GM13976 (cell line): ENCODE measurements at regions not wholly inside any gene's neighbourhood (a gene's known extent, or its start where the extent isn't known, plus 50 kb on each side); places are given as distances from the start of the nearest gene placed in this dataset.
"Not testable (repeated sequence)": the region's sequence is repeated elsewhere in the genome, so short reads cannot be mapped to it uniquely, and the experiment has no call there.

Experiments
- DNase-seq: peaks from one replicate; pipeline ENCODE4 v3.0.0; 2012; ENCODE audit warnings: low spot score
- in situ Hi-C: fragments of 300-500 bp; cut with MboI; formaldehyde crosslinking; loops from one replicate; pipeline ENCODE4 v1.12.0; 2022; ENCODE audit warnings: low sequenced_read_pairs, mixed read lengths, inconsistent platforms; ENCODE audit not compliant: unreplicated experiment
- TF ChIP-seq, protein P1 (sequence below): IDR thresholded peaks from 2 replicates; pipeline ENCODE4 v1.5.1; 2012; ENCODE audit warnings: borderline replicate concordance, mild to moderate bottlenecking; ENCODE audit not compliant: insufficient read depth; ENCODE audit errors: extremely low read depth, missing control alignments, control extremely low read depth

DNA sequence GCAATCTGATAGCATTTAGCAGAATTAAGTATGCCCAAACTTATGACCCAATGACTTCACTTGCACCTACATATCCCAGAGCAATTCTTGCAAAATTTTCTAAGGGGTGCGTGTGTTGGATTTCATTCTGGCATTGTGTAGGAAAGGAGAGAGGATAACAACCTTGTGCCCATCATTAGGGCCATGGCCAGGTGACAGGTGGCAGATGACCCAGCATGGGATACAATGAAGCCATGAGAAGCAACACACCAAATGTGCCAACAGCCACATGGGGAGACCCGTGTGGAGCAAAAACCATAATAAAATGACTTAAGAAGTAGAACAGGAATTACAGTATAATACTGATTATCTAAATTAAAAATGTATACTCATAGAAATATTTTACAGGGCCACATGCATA is 166.9 kb upstream of the EPB41L3 start:
- no peak for DNase-seq
- in situ Hi-C loops = no loop called here
- TF ChIP-seq, protein P1, sequence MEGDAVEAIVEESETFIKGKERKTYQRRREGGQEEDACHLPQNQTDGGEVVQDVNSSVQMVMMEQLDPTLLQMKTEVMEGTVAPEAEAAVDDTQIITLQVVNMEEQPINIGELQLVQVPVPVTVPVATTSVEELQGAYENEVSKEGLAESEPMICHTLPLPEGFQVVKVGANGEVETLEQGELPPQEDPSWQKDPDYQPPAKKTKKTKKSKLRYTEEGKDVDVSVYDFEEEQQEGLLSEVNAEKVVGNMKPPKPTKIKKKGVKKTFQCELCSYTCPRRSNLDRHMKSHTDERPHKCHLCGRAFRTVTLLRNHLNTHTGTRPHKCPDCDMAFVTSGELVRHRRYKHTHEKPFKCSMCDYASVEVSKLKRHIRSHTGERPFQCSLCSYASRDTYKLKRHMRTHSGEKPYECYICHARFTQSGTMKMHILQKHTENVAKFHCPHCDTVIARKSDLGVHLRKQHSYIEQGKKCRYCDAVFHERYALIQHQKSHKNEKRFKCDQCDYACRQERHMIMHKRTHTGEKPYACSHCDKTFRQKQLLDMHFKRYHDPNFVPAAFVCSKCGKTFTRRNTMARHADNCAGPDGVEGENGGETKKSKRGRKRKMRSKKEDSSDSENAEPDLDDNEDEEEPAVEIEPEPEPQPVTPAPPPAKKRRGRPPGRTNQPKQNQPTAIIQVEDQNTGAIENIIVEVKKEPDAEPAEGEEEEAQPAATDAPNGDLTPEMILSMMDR = no peak

DNA sequence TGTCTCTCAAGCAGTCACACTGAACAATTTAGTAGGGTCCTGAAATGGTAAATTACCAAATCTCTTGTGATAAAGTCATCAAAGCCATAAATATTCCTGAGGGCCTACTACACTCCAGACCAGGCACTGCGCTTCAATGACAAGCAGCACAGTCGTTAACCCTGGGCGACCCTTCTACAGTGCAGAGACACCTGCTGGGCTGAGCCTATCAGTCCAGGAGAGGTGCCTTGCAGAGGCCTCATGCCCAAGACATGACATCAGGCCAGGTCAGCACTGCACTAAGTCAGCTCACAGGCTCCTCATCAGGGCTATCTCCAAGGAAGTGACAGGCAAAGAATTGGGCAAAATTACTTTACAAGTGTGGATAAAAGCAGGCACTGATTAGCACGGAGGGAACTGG is 166.4 kb upstream of the EPB41L3 start:
- DNase-seq = no peak
- TF ChIP-seq, protein P1 = no peak
- in situ Hi-C loops = no loop called here

DNA sequence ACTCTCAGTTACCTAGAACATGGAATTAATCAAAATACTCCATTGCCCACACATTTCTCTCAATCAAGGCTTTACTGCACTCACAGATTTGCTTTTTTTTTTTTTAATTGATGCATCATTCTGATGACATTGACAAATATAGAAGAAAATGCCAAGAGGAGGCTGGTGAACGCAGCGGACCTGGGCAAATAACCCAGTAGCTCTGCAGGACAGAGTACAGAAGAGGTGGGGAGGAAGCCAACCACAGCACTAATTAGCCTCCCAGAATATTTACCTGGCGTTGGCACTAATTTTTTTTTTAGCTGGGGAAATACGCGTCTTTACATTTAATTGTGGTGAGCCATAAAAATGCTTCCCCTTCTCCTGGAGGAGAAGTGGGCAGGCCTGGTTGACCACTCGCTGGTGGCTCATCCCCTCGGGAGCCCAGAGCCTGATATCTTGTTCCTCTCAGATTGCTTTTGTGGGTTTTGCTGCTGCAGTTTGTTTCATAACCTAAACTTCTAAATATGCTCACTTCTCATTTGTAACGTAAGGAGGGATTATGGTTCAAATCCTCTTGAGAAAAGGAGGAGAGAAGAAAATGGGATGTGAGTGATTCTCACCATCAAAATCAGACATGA is 165.8 kb upstream of the EPB41L3 start:
- DNase-seq = no peak
- TF ChIP-seq, protein P1 = no peak
- in situ Hi-C loops = no loop called here

DNA sequence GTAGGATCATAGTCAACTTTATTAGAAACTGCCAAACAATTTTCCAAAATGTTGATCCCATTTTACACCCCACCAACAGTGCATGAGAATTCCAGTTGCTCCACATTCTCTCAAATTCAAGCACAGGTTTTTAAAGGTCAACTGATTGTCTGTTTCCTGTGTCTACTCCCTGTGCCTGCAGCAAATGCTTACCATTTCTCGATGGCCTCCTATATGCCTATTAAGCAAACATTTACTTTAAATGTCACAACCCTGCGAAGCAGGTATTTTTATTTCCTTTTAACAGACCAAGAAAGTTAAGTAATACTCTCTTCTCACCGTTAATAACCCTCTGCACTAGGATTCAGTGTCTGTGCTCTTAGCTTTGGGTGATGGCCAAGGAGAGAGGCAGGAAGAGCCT is 163.8 kb upstream of the EPB41L3 start:
- in situ Hi-C loops = no loop called here
- DNase-seq = no peak
- TF ChIP-seq, protein P1 = no peak

DNA sequence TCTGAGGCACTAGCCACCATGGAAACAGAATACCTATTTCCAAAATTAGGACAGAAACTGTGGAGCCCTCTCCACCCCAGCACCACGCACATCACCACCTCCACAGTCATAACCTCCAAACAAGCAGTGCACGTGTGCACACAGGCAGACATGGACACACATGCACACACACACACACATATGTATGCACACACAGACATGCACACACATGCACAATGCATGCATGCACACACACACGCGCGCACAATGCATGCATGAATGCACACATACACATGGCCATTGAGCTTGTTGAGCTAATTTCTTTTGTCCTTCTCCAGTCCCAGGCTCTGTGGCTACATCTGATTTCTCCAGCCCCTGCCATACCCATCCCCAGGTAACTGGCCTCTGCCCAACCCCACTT is 161.6 kb upstream of the EPB41L3 start:
- in situ Hi-C loops = no loop called here
- DNase-seq = no peak
- TF ChIP-seq, protein P1 = no peak

DNA sequence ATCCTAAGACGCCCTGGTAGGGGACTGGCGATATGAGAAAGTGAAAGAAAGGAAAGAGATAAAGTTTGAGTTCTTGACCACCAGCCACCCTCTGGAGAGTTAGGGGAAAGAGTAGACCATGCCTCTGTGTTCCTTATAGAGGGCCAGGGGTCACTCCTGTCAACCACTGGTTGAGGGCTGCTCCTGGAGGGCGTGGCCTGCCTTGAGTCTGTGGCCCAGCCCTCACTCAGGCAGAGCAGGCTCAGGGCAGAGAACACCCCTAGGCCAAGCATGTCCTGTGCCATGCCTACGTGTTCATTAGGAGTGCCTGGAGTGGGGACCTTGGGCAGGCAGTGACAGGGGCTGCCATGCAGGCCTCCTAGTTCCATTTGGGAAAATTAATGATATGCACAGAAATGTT is 161.1 kb upstream of the EPB41L3 start:
- TF ChIP-seq, protein P1 = no peak
- DNase-seq = no peak
- in situ Hi-C loops = no loop called here

DNA sequence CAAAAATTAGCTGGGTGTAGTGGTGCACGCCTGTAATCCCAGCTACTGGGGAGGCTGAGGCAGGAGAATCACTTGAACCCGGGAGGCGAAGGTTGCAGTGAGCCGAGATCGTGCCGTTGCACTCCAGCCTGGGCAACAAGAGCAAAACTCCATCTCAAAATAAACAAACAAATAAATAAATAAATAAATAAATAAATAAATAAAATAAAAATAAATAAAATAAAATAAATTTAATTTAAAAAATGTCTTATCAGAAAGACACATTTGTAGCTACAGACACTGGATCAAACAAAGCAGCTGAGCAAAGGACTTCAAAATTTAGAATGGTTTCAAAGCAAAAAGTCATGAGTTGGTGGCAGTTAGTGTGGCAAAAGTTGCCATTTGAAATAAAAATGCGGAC is 158.2 kb upstream of the EPB41L3 start:
- DNase-seq, in situ Hi-C loops: not testable (repeated sequence)
